ENCODE measurements at regions not wholly inside any gene's neighbourhood (a gene's known extent, or its start where the extent isn't known, plus 50 kb on each side); places are given as distances from the start of the nearest gene placed in this dataset.
"Not testable (repeated sequence)": the region's sequence is repeated elsewhere in the genome, so short reads cannot be mapped to it uniquely, and the experiment has no call there.

- DNase-seq = no peak
These were observed 98.9 kb downstream of the ATXN3L start for GRCh38 chrX:13220916-13221315.

GRCh38 chrX:13219991-13220764, 99.7 kb downstream of the ATXN3L start:
- no peak for DNase-seq

GRCh38 chrX:13218758-13219157, 101.1 kb downstream of the ATXN3L start:
- DNase-seq = no peak

GRCh38 chrX:13216139-13216538, 103.7 kb downstream of the ATXN3L start:
- DNase-seq = no peak

GRCh38 chrX:13215729-13216128, 104.1 kb downstream of the ATXN3L start:
- no peak for DNase-seq

- DNase-seq = no peak
These were observed 107.6 kb downstream of the ATXN3L start for GRCh38 chrX:13212191-13212651.

- DNase-seq = not testable (repeated sequence)
These were observed 109.7 kb downstream of the ATXN3L start for GRCh38 chrX:13210142-13210541.

- DNase-seq = not testable (repeated sequence)
These were observed 110.1 kb downstream of the ATXN3L start for GRCh38 chrX:13209704-13210103.

- no peak for DNase-seq
These were observed 111.4 kb downstream of the ATXN3L start for GRCh38 chrX:13208281-13208935.

- no peak for DNase-seq
These were observed 116.6 kb downstream of the ATXN3L start for GRCh38 chrX:13203271-13203670.

GRCh38 chrX:13201605-13202219, 118.1 kb downstream of the ATXN3L start:
- DNase-seq = no peak

- DNase-seq = no peak
These were observed 119.5 kb downstream of the ATXN3L start for GRCh38 chrX:13200398-13200797.

GRCh38 chrX:13198762-13199064, 121.1 kb downstream of the ATXN3L start:
- DNase-seq = no peak

- no peak for DNase-seq
These were observed 121.6 kb downstream of the ATXN3L start for GRCh38 chrX:13198056-13198761.

GRCh38 chrX:13196782-13197181, 123.1 kb downstream of the ATXN3L start:
- no peak for DNase-seq

- DNase-seq = no peak
These were observed 124.5 kb downstream of the ATXN3L start for GRCh38 chrX:13195340-13195739.

GRCh38 chrX:13194291-13195103, 125.4 kb downstream of the ATXN3L start:
- DNase-seq = no peak

GRCh38 chrX:13190051-13190450, 129.8 kb downstream of the ATXN3L start:
- DNase-seq = no peak

- DNase-seq = no peak
These were observed 130.5 kb downstream of the ATXN3L start for GRCh38 chrX:13189380-13189779.

GRCh38 chrX:13188731-13189309, 131.0 kb downstream of the ATXN3L start:
- no peak for DNase-seq

- DNase-seq = not testable (repeated sequence)
These were observed 133.2 kb downstream of the ATXN3L start for GRCh38 chrX:13186643-13187042.

GRCh38 chrX:13180807-13181206, 136.4 kb upstream of the FAM9C start:
- DNase-seq = no peak

All from activated T-cell treated with anti-CD3 and anti-CD28 coated beads, Interleukin-2, amount 50 U/mL, for 1 hour (primary cell).